22Rv1 (cell line): ENCODE measurements at regions not wholly inside any gene's neighbourhood (a gene's known extent, or its start where the extent isn't known, plus 50 kb on each side); places are given as distances from the start of the nearest gene placed in this dataset.

Experiments
- H3K27ac ChIP-seq: fragments of 450-650 bp; 2 replicates; pipeline ENCODE4 v1.5.1; 2017
- ZFX ChIP-seq: fragments of 450-650 bp; IDR thresholded peaks from 2 replicates; pipeline ENCODE4 v1.6.1; 2017; ENCODE audit warnings: antibody characterized with exemption, borderline replicate concordance
- TF ChIP-seq, protein P1 (sequence below): fragments of 450-650 bp; IDR thresholded peaks from 2 replicates; pipeline ENCODE4 v1.5.1; 2017; ENCODE audit warnings: mild to moderate bottlenecking

DNA sequence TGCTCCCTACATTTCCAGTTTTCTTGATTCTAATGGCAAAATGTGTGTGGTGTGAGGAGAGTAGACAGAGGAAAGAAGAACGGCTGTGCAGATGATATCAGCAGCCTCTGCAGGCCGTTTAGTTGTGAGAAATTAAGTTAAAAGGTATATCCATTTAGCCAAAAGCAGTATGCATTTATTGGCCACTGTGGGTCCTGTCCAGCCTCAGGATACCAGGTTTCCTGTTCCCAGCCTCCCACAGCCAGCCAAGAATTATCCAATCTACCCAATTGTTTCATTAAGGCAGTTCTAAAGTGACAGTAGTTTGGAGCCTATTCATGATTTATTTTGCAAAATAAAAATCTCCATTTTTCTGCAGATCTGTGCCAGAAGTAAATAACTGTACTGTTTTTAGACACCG is 107.5 kb downstream of the TMEM18 start:
- no peak for TF ChIP-seq ZFX
- TF ChIP-seq, protein P1, sequence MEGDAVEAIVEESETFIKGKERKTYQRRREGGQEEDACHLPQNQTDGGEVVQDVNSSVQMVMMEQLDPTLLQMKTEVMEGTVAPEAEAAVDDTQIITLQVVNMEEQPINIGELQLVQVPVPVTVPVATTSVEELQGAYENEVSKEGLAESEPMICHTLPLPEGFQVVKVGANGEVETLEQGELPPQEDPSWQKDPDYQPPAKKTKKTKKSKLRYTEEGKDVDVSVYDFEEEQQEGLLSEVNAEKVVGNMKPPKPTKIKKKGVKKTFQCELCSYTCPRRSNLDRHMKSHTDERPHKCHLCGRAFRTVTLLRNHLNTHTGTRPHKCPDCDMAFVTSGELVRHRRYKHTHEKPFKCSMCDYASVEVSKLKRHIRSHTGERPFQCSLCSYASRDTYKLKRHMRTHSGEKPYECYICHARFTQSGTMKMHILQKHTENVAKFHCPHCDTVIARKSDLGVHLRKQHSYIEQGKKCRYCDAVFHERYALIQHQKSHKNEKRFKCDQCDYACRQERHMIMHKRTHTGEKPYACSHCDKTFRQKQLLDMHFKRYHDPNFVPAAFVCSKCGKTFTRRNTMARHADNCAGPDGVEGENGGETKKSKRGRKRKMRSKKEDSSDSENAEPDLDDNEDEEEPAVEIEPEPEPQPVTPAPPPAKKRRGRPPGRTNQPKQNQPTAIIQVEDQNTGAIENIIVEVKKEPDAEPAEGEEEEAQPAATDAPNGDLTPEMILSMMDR = no peak
- no peak overlapping the region for H3K27ac ChIP-seq

DNA sequence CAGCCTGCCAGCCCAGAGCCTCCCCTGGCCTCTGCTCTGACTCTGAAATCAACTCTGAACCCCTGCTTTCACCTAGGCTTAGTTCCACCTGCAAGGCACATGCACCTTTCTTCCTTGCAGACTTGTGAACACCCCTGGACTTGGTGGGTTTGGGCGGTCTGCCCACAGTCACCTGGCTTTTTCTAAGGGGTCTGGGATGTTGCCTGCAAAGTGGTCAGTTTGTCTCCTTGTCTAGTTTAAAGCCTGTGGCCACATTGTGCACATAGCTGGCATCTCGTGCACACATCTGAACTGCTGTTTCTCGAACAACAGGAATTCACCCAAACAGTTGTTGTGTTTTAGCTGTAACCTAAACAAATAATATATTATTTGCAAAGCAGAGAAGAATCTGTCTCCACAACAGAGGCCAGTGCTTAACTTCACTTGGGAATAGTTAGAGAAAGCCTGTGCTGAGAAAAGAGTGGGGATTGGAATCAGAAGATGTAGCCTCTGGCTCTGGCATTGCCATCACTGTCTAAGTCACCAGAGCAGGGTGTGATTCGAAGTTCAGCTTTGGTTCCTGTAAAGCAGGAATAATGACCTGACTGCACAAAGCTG is 108.5 kb downstream of the TMEM18 start:
- TF ChIP-seq, protein P1 = no peak
- TF ChIP-seq ZFX = no peak
- no peak overlapping the region for H3K27ac ChIP-seq

- no peak overlapping the region for H3K27ac ChIP-seq
- TF ChIP-seq, protein P1 = no peak
- TF ChIP-seq ZFX = no peak
Observed at GRCh38 chr2:567865-568638, 109.2 kb downstream of the TMEM18 start.

- TF ChIP-seq ZFX = no peak
- TF ChIP-seq, protein P1 = no peak
- H3K27ac ChIP-seq = no peak overlapping the region
Observed at GRCh38 chr2:567496-567864, 109.7 kb downstream of the TMEM18 start.

- H3K27ac ChIP-seq = no peak overlapping the region
- TF ChIP-seq ZFX = no peak
- TF ChIP-seq, protein P1 = no peak
Observed at GRCh38 chr2:566379-567313, 110.6 kb downstream of the TMEM18 start.

DNA sequence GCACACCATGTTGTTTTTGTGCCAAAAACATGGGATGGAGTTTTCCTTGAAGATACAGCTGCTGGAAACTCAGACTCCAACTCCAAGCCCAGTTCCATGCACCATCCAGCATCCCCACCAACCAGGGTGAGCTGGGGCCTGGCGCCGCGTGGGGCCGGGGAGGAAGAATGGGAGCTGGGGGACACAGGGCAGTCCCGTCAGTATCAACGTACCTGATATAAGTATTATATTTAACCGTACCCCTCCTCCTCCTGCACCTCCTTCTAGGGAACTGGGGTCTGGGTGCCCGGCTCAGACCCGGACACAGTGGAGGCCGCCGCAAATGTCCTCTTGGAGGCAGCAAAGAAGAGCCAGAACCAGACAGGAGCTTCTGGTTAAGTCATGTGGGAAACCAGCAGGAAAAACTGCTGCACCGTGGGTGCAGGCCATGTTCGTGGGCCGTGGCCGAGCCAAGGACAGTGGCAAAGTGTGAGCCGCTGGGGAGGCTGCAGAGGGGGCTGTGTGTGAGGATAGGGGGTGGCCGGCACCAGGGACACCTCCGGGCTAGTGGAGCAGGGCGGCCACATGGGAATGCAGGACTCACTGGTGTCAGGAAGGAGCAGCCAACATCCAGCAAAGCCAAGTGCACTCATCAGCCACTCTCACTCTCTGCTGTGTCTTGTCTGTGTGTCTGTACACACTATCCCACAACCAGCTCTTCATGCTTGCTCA is 112.6 kb downstream of the TMEM18 start:
- H3K27ac ChIP-seq = no peak overlapping the region
- TF ChIP-seq ZFX = no peak
- TF ChIP-seq, protein P1 = no peak
